ENCODE measurements at regions not wholly inside any gene's neighbourhood (a gene's known extent, or its start where the extent isn't known, plus 50 kb on each side); places are given as distances from the start of the nearest gene placed in this dataset.

GRCh38 chr13:75146436-75146835, 335.5 kb downstream of the TBC1D4 start:
- no peaks in the 10 kb centered on the region for H3K9me2 ChIP-seq (replicated peaks; ENCODE audit: insufficient read depth, low read length)

GRCh38 chr13:75145927-75146326, 336.0 kb downstream of the TBC1D4 start:
- H3K27ac ChIP-seq (ENCODE audit: low read depth, low read length): no peak overlapping the region
- no peak overlapping the region for H3K4me3 ChIP-seq (ENCODE audit: insufficient read depth, low read length, poor library complexity, severe bottlenecking)
- no peak overlapping the region for H3K9ac ChIP-seq (ENCODE audit: low read length)
- no peaks in the 10 kb centered on the region for H3K36me3 ChIP-seq (ENCODE audit: low read length)
- no peak overlapping the region for H2AFZ ChIP-seq (ENCODE audit: low read depth, low read length, severe bottlenecking)
- H3K27me3 ChIP-seq (ENCODE audit: low read length): no peaks in the 10 kb centered on the region
- no peaks in the 10 kb centered on the region for H4K20me1 ChIP-seq (ENCODE audit: low read depth, low read length)
- no peak for TF ChIP-seq EZH2phosphoT487 (conservative IDR thresholded peaks at IDR 0.05; ENCODE audit: low read length)
- no peak for TF ChIP-seq CTCF (IDR thresholded peaks at IDR 0.05; ENCODE audit: insufficient read depth, low read length, poor library complexity, severe bottlenecking)
- H3F3A ChIP-seq (ENCODE audit: insufficient read depth): no peaks in the 10 kb centered on the region
- no peaks in the 10 kb centered on the region for H3K9me3 ChIP-seq (ENCODE audit: insufficient read depth, low read length)
- H3K4me2 ChIP-seq (ENCODE audit: low read depth, low read length, poor library complexity, severe bottlenecking): no peak overlapping the region
- no peaks in the 10 kb centered on the region for H3K79me2 ChIP-seq (ENCODE audit: insufficient read depth, low read length)
- H3K9me2 ChIP-seq (replicated peaks; ENCODE audit: insufficient read depth, low read length): no peaks in the 10 kb centered on the region

More at GRCh38 chr13:75146436-75146835, 335.5 kb downstream of the TBC1D4 start:
- Histone ChIP-seq H3K4me3 (ENCODE audit: insufficient read depth, low read length, poor library complexity, severe bottlenecking) (no peak overlapping the region), H4K20me1 (ENCODE audit: low read depth, low read length) (no peaks in the 10 kb centered on the region), H3F3A (ENCODE audit: insufficient read depth) (no peaks in the 10 kb centered on the region), H3K9me3 (ENCODE audit: insufficient read depth, low read length) (no peaks in the 10 kb centered on the region), H3K36me3 (ENCODE audit: low read length) (no peaks in the 10 kb centered on the region), H2AFZ (ENCODE audit: low read depth, low read length, severe bottlenecking) (no peak overlapping the region), H3K27ac (ENCODE audit: low read depth, low read length) (no peak overlapping the region), H3K27me3 (ENCODE audit: low read length) (no peaks in the 10 kb centered on the region), H3K79me2 (ENCODE audit: insufficient read depth, low read length) (no peaks in the 10 kb centered on the region), H3K9ac (ENCODE audit: low read length) (no peak overlapping the region), H3K4me2 (ENCODE audit: low read depth, low read length, poor library complexity, severe bottlenecking) (no peak overlapping the region)
- TF ChIP-seq EZH2phosphoT487 (conservative IDR thresholded peaks at IDR 0.05; ENCODE audit: low read length): no peak
- no peak for TF ChIP-seq CTCF (IDR thresholded peaks at IDR 0.05; ENCODE audit: insufficient read depth, low read length, poor library complexity, severe bottlenecking)

- no peak overlapping the region for H3K4me2 ChIP-seq (ENCODE audit: low read depth, low read length, poor library complexity, severe bottlenecking)
- H3K27me3 ChIP-seq (ENCODE audit: low read length): no peaks in the 10 kb centered on the region
- no peaks in the 10 kb centered on the region for H3K9me3 ChIP-seq (ENCODE audit: insufficient read depth, low read length)
- H3K36me3 ChIP-seq (ENCODE audit: low read length): no peaks in the 10 kb centered on the region
- TF ChIP-seq CTCF (IDR thresholded peaks at IDR 0.05; ENCODE audit: insufficient read depth, low read length, poor library complexity, severe bottlenecking) (no peak), EZH2phosphoT487 (conservative IDR thresholded peaks at IDR 0.05; ENCODE audit: low read length) (no peak)
- no peak overlapping the region for H3K9ac ChIP-seq (ENCODE audit: low read length)
- H2AFZ ChIP-seq (ENCODE audit: low read depth, low read length, severe bottlenecking): no peak overlapping the region
- no peaks in the 10 kb centered on the region for H4K20me1 ChIP-seq (ENCODE audit: low read depth, low read length)
- H3K27ac ChIP-seq (ENCODE audit: low read depth, low read length): no peak overlapping the region
- H3K4me3 ChIP-seq (ENCODE audit: insufficient read depth, low read length, poor library complexity, severe bottlenecking): no peak overlapping the region
- no peaks in the 10 kb centered on the region for H3K79me2 ChIP-seq (ENCODE audit: insufficient read depth, low read length)
- H3K9me2 ChIP-seq (replicated peaks; ENCODE audit: insufficient read depth, low read length): no peaks in the 10 kb centered on the region
- no peaks in the 10 kb centered on the region for H3F3A ChIP-seq (ENCODE audit: insufficient read depth)
Measured at GRCh38 chr13:75139291-75139690, 342.7 kb downstream of the TBC1D4 start.

Data from SU-DHL-6 (cell line).